ENCODE measurements at regions not wholly inside any gene's neighbourhood (a gene's known extent, or its start where the extent isn't known, plus 50 kb on each side); places are given as distances from the start of the nearest gene placed in this dataset.

- no peaks in the 10 kb centered on the region for H3K9me2 ChIP-seq (ENCODE audit: insufficient read depth)
- CTCF ChIA-PET, result no interaction called here
- no peak overlapping the region for H3K27ac ChIP-seq (ENCODE audit: low read depth, low read length)
- no peak overlapping the region for H3K4me2 ChIP-seq (ENCODE audit: low read length)
- TF ChIP-seq, protein P1, sequence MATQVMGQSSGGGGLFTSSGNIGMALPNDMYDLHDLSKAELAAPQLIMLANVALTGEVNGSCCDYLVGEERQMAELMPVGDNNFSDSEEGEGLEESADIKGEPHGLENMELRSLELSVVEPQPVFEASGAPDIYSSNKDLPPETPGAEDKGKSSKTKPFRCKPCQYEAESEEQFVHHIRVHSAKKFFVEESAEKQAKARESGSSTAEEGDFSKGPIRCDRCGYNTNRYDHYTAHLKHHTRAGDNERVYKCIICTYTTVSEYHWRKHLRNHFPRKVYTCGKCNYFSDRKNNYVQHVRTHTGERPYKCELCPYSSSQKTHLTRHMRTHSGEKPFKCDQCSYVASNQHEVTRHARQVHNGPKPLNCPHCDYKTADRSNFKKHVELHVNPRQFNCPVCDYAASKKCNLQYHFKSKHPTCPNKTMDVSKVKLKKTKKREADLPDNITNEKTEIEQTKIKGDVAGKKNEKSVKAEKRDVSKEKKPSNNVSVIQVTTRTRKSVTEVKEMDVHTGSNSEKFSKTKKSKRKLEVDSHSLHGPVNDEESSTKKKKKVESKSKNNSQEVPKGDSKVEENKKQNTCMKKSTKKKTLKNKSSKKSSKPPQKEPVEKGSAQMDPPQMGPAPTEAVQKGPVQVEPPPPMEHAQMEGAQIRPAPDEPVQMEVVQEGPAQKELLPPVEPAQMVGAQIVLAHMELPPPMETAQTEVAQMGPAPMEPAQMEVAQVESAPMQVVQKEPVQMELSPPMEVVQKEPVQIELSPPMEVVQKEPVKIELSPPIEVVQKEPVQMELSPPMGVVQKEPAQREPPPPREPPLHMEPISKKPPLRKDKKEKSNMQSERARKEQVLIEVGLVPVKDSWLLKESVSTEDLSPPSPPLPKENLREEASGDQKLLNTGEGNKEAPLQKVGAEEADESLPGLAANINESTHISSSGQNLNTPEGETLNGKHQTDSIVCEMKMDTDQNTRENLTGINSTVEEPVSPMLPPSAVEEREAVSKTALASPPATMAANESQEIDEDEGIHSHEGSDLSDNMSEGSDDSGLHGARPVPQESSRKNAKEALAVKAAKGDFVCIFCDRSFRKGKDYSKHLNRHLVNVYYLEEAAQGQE (IDR thresholded peaks at IDR 0.05; ENCODE audit: low read depth), result no peak
- TF ChIP-seq, protein P2, sequence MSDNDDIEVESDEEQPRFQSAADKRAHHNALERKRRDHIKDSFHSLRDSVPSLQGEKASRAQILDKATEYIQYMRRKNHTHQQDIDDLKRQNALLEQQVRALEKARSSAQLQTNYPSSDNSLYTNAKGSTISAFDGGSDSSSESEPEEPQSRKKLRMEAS (IDR thresholded peaks at IDR 0.05), result no peak
- TF ChIP-seq FOSL1 (IDR thresholded peaks at IDR 0.05; ENCODE audit: low read depth) (no peak), SRF (IDR thresholded peaks at IDR 0.05; ENCODE audit: low read depth) (no peak), YY1 (IDR thresholded peaks at IDR 0.05; ENCODE audit: extremely low read depth, insufficient replicate concordance, low read depth, low read length) (no peak), ZNF274 (IDR thresholded peaks at IDR 0.05; ENCODE audit: low read depth, low read length) (no peak), ZBTB33 (IDR thresholded peaks at IDR 0.05; ENCODE audit: extremely low read depth, insufficient replicate concordance, low read length) (no peak), JUND (IDR thresholded peaks at IDR 0.05) (no peak), ELF1 (IDR thresholded peaks at IDR 0.05; ENCODE audit: borderline replicate concordance, low read depth) (no peak), EGR1 (IDR thresholded peaks at IDR 0.05; ENCODE audit: low read depth) (no peak), EZH2 (IDR thresholded peaks at IDR 0.05) (no peak)
- TF ChIP-seq, protein P3, sequence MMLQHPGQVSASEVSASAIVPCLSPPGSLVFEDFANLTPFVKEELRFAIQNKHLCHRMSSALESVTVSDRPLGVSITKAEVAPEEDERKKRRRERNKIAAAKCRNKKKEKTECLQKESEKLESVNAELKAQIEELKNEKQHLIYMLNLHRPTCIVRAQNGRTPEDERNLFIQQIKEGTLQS (IDR thresholded peaks at IDR 0.05), result no peak
- H2AFZ ChIP-seq (ENCODE audit: low read depth, low read length, poor library complexity, severe bottlenecking), result no peak overlapping the region
- H3K9ac ChIP-seq (ENCODE audit: low read length), result no peak overlapping the region
- RAD21 ChIA-PET (ENCODE audit: low non-redundant PET in 1 of 2, low total read pairs in 2 of 2, uncharacterized antibody in 2 of 2, unreplicated experiment in 2 of 2), result no interaction called here
- H3K27me3 ChIP-seq (ENCODE audit: insufficient read depth, low read length), result no peaks in the 10 kb centered on the region
- no peak overlapping the region for H3K4me3 ChIP-seq (replicated peaks in 1 of 2; ENCODE audit: low read depth in 1 of 2, low read length in 2 of 2)
- BruUV-seq (replicated peaks), result no TSS peak
- no peaks in the 10 kb centered on the region for H3K9me3 ChIP-seq (ENCODE audit: control insufficient read depth in 1 of 2, insufficient read depth in 1 of 2, low read depth in 1 of 2, low read length in 2 of 2)
- no peaks in the 10 kb centered on the region for H3K4me1 ChIP-seq (ENCODE audit: control insufficient read depth in 1 of 2, insufficient read depth in 2 of 2, low read length in 2 of 2)
- DNase-seq (ENCODE audit: low read depth, low spot score) (no peak), ATAC-seq (no peak)
- H4K20me1 ChIP-seq (ENCODE audit: insufficient read depth), result no peaks in the 10 kb centered on the region
- no peaks in the 10 kb centered on the region for H3K79me2 ChIP-seq (ENCODE audit: insufficient read depth, low read length)
- intact Hi-C loops (cut with micrococcal nuclease), result no loop called here
- H3K36me3 ChIP-seq (ENCODE audit: control insufficient read depth in 1 of 2, insufficient read depth in 2 of 2, low read length in 2 of 2), result no peaks in the 10 kb centered on the region
- POLR2A ChIA-PET, result no interaction called here
These were observed 438.9 kb downstream of the ARL4A start for GRCh38 chr7:13126347-13126746.

All from HCT116 (cell line).